ENCODE measurements at regions not wholly inside any gene's neighbourhood (a gene's known extent, or its start where the extent isn't known, plus 50 kb on each side); places are given as distances from the start of the nearest gene placed in this dataset.

GRCh38 chr22:47543447-47543846 lies 781.0 kb downstream of the TBC1D22A start:
- TF ChIP-seq CHCHD3 (CRISPR knock-in tag; IDR thresholded peaks at IDR 0.05) (no peak), ZNF83 (CRISPR knock-in tag; IDR thresholded peaks at IDR 0.05; ENCODE audit: borderline replicate concordance) (no peak), CENPX (CRISPR knock-in tag; IDR thresholded peaks at IDR 0.05) (no peak), FUBP1 (CRISPR knock-in tag; IDR thresholded peaks at IDR 0.05; ENCODE audit: borderline replicate concordance) (no peak), ZNF775 (CRISPR knock-in tag; IDR thresholded peaks at IDR 0.05; ENCODE audit: borderline replicate concordance) (no peak), CTCF (CRISPR knock-in tag; IDR thresholded peaks at IDR 0.05) (no peak), ZZZ3 (CRISPR knock-in tag; IDR thresholded peaks at IDR 0.05; ENCODE audit: borderline replicate concordance) (no peak), PCBP2 (optimal IDR thresholded peaks at IDR 0.05; ENCODE audit: low read depth, low read length, poor library complexity, severe bottlenecking) (no peak), FOXC1 (CRISPR knock-in tag; IDR thresholded peaks at IDR 0.05; ENCODE audit: borderline replicate concordance) (no peak), PHF21A (CRISPR knock-in tag; IDR thresholded peaks at IDR 0.05) (no peak)
- TF ChIP-seq, protein P1, sequence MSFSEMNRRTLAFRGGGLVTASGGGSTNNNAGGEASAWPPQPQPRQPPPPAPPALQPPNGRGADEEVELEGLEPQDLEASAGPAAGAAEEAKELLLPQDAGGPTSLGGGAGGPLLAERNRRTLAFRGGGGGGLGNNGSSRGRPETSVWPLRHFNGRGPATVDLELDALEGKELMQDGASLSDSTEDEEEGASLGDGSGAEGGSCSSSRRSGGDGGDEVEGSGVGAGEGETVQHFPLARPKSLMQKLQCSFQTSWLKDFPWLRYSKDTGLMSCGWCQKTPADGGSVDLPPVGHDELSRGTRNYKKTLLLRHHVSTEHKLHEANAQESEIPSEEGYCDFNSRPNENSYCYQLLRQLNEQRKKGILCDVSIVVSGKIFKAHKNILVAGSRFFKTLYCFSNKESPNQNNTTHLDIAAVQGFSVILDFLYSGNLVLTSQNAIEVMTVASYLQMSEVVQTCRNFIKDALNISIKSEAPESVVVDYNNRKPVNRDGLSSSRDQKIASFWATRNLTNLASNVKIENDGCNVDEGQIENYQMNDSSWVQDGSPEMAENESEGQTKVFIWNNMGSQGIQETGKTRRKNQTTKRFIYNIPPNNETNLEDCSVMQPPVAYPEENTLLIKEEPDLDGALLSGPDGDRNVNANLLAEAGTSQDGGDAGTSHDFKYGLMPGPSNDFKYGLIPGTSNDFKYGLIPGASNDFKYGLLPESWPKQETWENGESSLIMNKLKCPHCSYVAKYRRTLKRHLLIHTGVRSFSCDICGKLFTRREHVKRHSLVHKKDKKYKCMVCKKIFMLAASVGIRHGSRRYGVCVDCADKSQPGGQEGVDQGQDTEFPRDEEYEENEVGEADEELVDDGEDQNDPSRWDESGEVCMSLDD (CRISPR knock-in tag; IDR thresholded peaks at IDR 0.05; ENCODE audit: borderline replicate concordance), result no peak
- TF ChIP-seq, protein P2, sequence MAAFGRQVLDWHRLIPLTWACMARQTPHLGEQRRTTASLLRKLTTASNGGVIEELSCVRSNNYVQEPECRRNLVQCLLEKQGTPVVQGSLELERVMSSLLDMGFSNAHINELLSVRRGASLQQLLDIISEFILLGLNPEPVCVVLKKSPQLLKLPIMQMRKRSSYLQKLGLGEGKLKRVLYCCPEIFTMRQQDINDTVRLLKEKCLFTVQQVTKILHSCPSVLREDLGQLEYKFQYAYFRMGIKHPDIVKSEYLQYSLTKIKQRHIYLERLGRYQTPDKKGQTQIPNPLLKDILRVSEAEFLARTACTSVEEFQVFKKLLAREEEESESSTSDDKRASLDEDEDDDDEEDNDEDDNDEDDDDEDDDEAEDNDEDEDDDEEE (CRISPR knock-in tag; IDR thresholded peaks at IDR 0.05), result no peak
- TF ChIP-seq, protein P3, sequence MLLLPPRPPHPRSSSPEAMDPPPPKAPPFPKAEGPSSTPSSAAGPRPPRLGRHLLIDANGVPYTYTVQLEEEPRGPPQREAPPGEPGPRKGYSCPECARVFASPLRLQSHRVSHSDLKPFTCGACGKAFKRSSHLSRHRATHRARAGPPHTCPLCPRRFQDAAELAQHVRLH (CRISPR knock-in tag; IDR thresholded peaks at IDR 0.05; ENCODE audit: borderline replicate concordance, low read depth), result no peak
- TF ChIP-seq, protein P4, sequence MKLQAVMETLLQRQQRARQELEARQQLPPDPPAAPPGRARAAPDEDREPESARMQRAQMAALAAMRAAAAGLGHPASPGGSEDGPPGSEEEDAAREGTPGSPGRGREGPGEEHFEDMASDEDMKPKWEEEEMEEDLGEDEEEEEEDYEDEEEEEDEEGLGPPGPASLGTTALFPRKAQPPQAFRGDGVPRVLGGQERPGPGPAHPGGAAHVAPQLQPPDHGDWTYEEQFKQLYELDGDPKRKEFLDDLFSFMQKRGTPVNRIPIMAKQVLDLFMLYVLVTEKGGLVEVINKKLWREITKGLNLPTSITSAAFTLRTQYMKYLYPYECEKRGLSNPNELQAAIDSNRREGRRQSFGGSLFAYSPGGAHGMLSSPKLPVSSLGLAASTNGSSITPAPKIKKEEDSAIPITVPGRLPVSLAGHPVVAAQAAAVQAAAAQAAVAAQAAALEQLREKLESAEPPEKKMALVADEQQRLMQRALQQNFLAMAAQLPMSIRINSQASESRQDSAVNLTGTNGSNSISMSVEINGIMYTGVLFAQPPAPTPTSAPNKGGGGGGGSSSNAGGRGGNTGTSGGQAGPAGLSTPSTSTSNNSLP (IDR thresholded peaks at IDR 0.05; ENCODE audit: low read depth, low read length), result no peak

Data from HepG2 (cell line).